Stromal cell of bone marrow (primary cell): ENCODE measurements at regions not wholly inside any gene's neighbourhood (a gene's known extent, or its start where the extent isn't known, plus 50 kb on each side); places are given as distances from the start of the nearest gene placed in this dataset.

ENCODE experiments used
- DNase-seq: peaks from one replicate; pipeline ENCODE4 v3.0.0-alpha.2; 2012; ENCODE audit warnings: low read depth

DNA sequence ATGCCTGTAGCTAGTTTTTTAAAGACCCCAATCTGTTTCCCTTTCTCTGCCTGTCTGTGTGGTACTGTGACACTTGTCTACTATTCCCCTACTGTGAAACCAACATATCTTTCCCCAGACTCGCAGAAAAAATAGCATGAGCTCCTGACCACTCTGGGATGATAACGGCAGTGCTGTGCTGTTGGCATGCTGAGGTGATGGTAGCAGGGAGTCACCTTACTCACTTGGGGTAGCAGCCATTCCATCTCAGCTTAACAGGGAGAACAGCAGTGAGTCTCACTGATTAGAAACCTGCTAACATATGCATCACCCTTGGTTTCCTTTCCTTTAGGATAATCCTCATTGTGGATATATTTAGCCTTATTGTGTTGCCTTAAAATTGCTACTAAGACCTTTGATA, 469.6 kb upstream of the FZD8 start:
- no peak for DNase-seq

DNA sequence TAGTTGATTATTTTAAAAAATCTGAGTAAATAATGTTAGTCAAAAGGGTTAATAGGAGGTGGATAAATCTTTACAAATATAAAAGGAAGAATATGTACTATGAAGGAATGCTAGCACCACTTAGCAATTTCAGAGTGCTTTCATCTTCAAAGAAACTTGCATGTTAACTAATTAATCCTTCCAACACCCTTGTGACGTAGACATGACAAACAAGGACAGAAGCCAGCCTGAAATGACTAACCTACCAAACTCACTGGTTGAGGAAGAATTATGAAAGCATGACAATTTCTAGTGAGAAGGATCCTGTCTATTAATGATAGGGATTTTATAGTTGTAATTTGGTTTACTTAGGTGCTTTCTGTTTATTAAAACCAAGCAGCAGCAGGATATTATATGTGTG, 468.0 kb upstream of the FZD8 start:
- no peak for DNase-seq

DNA sequence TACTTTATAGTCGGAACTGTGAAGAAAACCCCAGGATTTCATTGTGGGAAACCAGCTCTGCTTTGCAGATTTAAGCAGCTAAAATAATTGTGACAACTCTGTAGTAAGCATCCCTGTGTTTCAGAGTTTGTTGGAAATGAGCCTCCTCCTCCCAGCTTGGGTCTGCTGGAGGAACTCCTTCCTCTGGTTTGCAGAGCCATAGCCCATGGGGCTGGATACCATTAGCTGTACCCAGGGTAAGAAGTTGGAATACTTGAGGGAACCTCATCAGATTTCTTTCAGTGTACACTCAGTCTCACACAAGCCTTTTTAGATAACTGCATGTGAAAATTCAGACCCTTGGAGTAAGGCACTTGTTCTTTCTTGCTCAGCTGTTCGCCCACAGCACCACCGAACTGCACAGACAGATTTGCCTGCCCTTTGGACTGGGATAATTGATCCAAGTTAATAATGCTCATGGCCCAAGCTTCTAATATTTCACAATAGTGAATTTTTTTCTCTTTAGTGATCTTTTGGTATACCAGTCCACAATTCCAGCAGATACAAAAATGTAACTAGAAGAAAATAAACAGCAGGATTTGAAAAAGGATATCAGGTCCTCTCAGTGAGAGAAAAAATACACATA, 467.4 kb upstream of the FZD8 start:
- DNase-seq, result no peak

DNA sequence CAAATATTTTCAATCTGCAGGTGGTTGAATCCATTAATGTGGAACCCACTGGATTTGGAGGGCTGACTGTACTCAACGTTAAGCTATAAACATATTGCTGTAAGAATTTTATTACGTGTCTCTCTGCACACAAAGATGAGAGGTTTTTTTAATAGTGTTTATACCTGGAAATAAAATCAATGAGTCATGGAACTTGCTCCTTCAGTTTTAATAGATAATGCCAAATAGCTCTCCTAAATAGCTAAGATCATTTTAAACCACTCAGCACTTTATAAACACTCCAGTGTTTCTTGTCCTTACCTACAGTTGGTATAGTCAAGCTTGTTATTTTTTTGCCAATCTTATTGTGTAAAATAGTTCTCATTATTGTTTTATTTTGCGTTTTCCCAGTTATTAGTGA, 455.6 kb upstream of the FZD8 start:
- DNase-seq, result no peak

DNA sequence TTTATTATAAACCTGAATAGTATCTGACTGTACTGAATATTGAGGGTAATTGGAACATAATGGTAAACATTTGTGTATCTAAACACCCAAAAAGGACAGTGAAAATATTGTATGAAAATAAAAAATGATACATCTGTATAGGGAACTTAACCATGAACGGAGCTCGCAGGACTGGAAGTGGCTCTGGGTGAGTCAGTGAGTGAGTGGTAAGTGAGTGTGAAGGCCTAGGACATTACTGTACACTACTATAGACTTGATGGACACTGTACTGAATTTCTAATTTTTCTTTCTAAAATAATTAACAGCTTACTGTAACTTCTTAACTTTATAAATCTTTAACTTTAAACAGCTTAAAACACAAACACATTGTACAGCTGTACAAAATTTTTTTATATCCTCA, 454.5 kb upstream of the FZD8 start:
- DNase-seq, result no peak

DNA sequence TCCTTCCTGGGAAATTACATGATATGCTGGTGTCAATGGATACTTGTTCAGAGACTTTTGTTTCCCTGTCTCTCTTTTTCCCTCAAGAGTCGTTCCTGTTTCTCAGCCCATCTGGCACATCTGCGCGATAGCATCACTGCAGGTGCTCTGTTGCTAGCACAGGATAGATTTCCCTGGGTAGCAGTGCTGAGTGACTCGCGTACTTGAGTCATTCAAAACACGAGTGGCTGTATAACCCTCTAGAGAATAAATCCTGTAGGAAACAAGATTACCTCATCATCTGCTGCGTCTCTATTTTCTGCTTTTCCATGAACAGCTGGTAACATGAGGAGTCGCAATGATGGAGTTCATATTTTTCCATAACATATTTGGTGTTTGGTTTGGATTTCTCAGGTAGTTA, 452.0 kb upstream of the FZD8 start:
- DNase-seq, result peak; percentile 36

DNA sequence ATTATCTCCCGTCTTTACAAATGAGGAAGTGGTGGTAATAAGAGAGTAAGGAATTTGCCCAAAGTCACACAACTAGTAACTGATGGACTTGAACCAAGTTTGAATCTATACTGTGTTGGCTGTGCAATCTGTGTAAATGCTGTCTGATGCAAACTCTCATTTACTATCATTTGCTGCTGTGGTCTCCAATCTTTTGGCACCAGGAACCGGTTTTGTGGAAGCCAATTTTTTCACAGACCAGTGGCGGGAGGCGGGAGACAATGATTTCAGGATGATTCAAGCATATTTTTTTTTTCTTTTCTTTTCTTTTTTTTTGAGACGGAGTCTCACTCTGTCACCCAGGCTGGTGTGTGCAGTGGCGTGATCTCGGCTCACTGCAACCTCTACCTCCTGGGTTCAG, 450.0 kb upstream of the FZD8 start:
- DNase-seq, result no peak

DNA sequence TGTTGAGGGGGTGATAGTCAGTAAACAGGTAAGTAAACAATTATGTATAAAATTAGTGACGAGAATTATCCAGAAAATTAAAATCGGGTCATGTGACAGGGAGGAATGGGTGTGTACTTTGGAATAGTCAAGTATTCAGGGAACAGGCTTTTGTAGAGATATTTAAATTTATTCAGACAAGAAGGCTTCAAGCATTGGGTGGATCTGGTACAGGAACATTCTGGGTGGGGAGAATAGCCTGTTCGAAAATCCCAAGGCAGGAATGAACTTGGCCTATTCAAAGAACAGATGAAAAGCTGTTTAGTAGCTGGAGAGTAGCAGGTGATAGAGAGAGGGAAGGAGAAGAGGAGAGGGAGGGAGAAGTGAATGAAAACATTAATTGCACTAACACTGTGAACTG, 448.9 kb upstream of the FZD8 start:
- no peak for DNase-seq

DNA sequence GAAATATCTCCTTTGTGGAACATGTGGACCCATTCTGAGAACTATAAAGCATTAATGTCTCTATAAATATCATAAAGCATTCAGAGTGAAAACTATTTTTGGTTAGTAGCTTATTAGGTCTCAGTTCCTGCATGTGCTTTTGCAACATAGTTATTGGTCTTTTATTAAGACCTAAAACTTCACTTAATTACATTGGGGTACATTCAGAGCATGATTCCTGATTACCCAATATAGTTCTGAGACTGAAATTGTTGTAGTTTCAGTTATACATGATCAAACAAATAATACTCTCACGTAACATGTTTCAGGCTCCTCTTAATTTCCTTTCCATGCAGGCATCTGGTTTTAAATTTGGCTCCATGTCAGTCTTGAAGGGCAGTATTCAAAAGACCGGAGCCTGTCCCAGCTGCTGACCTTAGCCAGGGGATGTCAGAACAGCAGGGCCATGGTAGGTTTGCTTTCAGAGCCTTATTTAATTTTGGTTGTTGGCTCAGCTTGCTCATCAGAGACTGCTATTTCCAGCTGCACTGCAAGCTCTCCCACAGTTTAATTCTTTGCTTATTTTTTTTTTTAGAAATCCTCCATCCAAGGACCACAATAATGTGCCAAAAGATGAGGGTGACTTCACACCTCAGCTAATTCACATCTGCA, 447.8 kb upstream of the FZD8 start:
- DNase-seq, result no peak

DNA sequence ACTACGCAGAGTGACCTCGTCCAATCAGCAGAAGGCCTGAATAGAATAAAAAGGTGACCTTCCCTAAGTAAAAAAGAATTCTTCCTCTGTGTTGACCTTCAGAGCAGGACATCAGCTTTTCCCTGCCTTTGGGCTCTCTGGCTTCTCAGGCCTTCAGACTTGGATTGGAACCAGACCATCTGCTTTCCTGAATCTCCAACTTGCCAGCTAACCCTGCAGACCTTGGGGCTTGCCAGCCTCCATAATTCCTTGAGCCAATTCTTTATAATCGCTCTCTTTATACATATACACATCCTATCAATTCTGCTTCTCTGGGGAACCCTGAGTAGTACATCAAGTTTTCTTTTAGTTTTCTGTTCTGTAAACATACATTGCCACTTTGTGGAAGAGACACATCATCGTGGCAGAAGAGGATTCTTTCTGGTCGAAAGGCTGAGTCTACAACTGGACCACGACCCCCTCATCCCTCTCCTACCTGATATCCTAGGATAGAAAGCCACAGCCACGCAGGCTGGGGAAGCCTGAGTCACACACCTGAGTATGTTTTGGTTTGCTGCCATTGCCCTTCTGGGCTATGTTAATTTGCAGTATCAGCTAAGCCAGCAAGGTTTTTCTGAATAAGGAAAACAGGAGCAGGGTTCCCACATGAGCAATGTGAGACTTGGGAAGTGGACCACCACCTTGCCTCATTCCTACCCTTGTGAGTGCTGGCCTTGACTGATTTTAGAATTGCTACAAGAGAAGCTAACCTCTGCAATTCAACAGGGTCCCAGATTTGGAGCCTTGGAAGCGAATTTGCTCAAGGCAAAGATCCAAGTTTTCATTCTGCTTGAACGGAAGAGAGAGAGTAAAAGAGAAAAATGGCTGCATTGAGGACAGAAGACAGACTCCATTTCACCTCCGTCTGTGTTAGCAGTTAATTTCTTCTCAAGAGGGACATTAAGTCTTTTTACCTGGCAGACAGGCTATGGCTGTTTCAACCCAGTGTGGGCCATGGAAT, 445.2 kb upstream of the FZD8 start:
- DNase-seq, result no peak

DNA sequence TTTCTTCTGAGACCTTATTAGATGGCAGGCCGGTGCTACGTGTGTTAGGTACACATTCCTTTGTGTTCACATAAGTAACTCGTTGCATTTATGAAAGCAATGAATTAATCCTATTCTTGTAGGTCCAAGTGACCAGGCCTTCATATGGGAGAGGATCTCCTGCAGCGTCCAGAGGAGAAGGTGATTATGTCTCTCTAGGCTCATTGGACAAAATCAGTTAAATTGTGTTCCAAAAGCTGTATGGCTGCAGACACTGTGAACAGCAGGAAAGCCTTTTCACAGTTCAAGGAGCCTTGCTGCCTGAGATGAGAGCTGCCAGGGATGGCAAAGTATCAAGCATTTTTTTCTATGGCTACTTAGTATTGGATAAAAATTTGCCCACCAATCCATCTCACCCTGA, 433.1 kb upstream of the FZD8 start:
- no peak for DNase-seq

DNA sequence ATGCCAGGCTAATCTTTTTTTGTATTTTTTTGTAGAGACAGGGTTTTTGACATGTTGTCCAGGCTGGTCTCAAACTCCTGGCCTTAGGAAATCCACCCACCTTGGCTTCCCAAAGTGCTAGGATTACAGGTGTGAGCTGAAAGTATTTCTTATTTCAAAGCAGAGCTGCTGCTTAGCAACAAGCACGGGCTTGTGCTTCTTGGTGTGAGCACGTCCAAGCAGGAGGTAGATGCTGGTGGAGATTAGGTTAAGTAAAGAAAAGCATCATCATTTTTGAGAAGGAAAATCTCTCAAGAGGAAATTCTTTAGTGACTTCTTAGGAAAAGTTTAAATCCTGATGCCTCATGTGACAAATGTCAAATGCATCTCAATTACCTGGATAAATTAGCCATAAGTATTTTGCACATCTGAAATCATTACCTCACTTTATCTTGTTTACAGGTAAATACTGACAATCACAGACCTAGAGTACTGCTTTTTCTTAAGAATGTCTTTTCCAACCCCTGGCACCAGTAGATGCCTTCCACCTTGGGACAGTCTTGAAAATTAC, 431.8 kb upstream of the FZD8 start:
- no peak for DNase-seq

DNA sequence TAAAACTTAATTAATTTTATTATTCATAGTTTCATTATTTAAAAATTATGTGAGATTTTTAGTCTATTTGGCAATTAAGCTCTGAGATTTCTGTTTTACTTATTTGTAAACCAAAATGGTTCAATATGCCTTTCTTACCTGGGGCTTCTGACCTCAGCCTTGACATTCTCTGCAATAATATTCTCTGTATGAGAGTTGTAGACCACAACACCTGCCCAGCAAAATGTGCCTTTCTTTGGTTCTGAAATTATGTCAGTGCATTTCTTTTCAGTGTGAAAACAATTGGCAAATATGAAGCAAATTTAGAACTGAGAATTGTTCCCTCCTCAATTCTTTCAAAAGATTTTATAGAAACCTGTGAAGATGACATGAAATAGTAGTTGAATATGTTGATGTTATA, 426.4 kb upstream of the FZD8 start:
- DNase-seq, result no peak

DNA sequence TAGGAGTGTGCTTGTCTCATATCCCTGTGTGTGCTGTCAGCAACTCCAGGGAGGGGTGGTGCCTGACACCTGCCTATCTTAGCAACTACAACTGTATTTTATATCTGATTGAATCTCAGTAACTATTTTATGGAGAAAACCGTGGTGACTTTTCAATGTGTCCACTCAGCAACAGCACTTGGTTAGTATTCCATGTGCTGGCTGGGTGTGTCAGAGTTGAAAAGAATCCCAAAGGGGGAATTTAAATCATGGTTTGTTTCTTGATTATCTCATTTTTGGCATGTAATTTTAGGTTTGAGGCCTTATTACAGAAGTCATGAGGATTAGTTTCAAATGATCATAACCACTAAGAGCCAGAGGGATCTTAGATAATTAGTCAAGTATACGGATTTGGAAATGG, 425.7 kb upstream of the FZD8 start:
- DNase-seq, result no peak

DNA sequence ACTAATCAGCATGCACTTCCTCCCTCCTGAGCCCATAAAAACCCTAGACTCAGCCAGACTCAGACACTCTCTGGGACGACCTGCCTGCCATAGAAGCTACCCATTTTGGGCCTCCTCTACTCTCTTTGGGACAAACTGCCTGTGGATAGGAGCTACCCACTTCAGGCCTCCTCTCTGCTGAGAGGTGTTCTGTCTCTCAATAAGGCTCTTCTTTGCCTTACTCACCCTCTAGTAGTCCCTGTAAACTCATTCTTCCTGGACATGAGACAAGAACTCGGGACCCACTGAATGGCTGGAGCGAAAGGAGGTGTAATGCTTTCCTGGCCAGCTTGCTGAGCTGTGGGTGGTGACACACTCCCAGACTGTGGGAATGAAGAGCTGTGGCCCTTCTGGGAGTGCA, 424.8 kb upstream of the FZD8 start:
- no peak for DNase-seq

DNA sequence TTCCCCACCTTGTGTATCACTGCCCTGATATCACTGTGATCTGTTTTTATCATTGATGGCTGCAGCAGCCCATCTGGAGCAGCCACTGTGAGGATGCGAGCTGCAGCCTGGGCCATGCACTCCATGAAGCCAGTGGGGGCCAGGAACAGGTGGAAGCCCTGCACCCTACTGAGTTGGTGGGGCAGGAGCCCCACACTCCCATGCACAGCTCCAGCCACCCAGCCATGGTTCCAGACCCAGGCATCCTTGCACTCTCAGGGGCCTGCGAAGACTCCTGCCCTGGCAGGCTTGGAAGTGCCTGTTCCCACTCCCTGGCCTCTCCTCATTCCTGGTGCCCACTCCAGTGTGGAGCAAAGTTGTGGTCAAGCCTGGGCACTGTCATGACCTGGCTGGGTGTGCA, 424.0 kb upstream of the FZD8 start:
- DNase-seq, result no peak

DNA sequence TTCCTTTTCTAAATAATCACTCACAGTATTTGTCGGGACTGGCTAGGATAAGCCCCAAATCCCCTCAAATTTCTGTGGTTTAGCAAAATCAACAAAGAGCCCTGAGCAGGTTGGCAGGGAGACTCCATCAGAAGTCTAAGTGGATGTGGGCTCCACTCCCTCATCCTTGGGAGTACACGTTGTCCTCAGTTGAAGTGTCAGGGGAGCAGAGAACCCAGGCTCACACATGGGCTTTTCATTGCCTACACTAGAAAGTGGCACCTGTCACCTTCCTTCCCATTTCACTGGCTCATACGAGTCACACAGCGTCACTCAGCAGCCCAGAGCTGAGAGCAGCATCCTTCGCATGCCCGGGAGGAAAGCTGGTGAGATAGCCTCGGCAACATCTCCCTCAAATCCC, 421.3 kb upstream of the FZD8 start:
- DNase-seq, result no peak

DNA sequence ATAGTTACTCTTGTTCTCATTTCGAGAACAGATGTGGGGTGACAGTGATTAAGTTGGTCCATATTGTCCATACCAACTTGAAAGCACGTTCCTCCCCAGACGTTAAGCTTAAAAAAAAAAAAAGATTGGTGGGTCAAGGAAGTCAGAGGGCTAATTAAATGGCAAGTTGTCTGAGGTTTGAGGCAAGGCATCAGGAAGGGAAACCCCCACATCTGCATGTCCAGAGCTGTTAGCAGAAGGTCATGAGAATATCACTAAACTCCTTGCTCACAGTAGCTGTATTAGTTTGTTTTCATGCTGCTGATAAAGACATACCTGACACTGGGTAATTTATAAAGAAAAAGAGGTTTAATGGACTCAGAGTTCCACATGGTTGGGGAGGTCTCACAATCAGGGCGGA, 415.6 kb upstream of the FZD8 start:
- DNase-seq, result no peak

DNA sequence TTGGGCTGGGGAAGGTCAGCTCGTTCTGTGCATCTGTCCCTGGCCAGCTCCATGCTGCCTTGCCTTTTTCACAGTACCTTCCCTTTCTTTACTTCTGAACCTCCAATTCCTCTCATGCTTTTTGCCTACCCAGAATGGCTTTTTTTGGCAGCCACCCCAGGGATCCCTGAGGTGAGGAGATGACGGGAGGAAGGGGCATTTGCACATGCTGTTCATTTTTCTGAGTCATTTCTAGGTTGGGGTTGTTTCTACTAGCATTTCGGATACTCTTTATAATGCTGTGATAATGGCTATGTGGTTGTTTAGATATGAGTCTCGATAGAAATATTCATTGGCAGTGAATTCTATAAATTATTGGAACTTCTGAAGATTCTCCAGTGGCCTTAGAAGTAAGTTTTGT, 415.1 kb upstream of the FZD8 start:
- DNase-seq, result no peak

DNA sequence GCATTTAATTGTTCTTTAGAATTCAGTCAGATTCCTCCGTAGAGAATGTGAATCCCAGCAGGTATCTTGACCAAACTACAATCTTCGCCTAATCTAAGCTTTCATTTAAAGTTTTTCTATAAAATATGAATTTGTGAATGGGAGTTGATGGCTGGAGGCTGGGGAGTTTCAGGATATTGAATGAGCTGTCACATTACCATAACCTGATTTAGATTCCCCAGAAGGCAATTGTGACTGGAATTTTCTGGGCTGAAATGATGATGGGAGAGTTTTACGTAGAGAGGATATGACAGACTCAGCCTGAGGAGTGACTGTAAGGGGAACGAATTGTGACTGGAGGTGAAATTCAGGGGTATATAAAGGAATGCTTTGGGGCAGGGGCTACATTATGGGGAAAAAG, 411.7 kb upstream of the FZD8 start:
- DNase-seq, result no peak

DNA sequence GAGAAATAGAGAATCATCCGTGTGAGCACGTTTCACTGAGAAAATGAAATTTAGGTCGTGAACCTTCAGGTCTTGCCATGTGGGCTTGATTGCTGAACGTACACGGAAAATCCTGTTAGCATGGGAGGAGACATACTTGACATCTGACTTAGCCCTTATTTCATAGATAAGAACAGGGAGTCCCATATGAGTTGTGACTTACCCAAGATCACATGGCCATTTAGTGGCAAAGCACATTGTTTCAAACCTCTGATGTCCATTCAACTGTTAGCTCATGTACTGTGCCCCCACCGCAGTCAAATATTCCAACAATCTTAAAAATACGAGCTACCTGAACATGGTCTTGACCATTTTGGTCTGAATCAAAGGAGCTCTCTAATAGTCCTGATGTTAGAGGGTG, 411.2 kb upstream of the FZD8 start:
- no peak for DNase-seq

DNA sequence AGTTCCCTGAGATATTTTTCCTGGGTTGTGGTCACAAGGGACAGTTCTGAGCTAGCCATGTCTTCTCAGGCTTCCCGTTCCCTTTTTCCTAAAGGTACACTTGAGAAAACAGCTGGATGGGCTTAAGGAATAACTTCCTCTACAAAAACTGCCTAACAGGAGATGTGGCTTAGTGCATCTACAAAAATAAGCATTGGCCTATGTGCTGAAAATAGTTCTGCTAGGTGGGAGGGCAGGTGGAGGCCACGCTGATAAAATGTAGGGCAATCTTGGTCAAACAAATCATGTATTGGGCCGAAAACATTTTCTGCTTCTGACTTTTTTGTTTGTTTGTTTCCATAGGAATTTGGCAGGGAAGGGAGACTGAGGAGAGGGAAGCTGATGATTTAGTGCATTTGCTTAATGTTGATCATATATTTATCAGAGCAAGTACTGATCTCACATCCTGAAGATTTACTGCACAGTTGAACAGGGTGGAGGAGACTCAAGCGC, 409.4 kb upstream of the FZD8 start:
- DNase-seq, result no peak
